A673 (cell line): ENCODE measurements at regions not wholly inside any gene's neighbourhood (a gene's known extent, or its start where the extent isn't known, plus 50 kb on each side); places are given as distances from the start of the nearest gene placed in this dataset.

Experiments
- BruUV-seq: library from RNA; stranded (reverse); fragments of 400-500 nt; replicated peaks from 2 replicates; lab custom pipeline; 2021; lab: Mats Ljungman, UMichigan
- CTCF ChIA-PET: fragments of 300-600 bp; sonication (Branson Sonifier 250); formaldehyde crosslinking; loops from one replicate; lab custom pipeline; 2022; ENCODE audit warnings: antibody characterized with exemption; lab: Charles Lee
- POLR2A ChIA-PET: fragments of 300-600 bp; sonication (Branson Sonifier 250); formaldehyde crosslinking; loops from one replicate; lab custom pipeline; 2022; ENCODE audit warnings: antibody characterized with exemption; ENCODE audit not compliant: low non-redundant PET; lab: Charles Lee
- DNase-seq: peaks from one replicate; pipeline ENCODE4 v3.0.0-alpha.2; 2015; ENCODE audit warnings: low spot score
- H3K27ac ChIP-seq: fragments of 200-600 bp; sonication (generic); 2 replicates; pipeline ENCODE4 v1.5.1; 2016; ENCODE audit warnings: mixed run types, low read depth, mild to moderate bottlenecking, mixed read lengths, antibody characterized with exemption, low read length; ENCODE audit not compliant: poor library complexity, severe bottlenecking
- H3K27me3 ChIP-seq: fragments of 200-600 bp; sonication (generic); replicated peaks from 2 replicates; pipeline ENCODE4 v1.6.1; 2017; ENCODE audit warnings: mixed run types, low read depth, mild to moderate bottlenecking, mixed read lengths, antibody characterized with exemption, low read length; ENCODE audit not compliant: insufficient read depth, poor library complexity
- H3K36me3 ChIP-seq: fragments of 200-600 bp; sonication (generic); 2 replicates; pipeline ENCODE4 v1.6.1; 2016; ENCODE audit warnings: mixed run types, mild to moderate bottlenecking, mixed read lengths, antibody characterized with exemption, low read length; ENCODE audit not compliant: insufficient read depth, poor library complexity, severe bottlenecking
- H3K4me1 ChIP-seq: fragments of 200-600 bp; sonication (generic); 2 replicates; pipeline ENCODE4 v1.6.1; 2017; ENCODE audit warnings: mixed run types, mild to moderate bottlenecking, mixed read lengths, antibody characterized with exemption, low read length; ENCODE audit not compliant: insufficient read depth, poor library complexity, severe bottlenecking
- H3K4me3 ChIP-seq: fragments of 200-600 bp; sonication (generic); 2 replicates; pipeline ENCODE4 v1.5.1; 2016; ENCODE audit warnings: low read depth, mixed run types, mild to moderate bottlenecking, mixed read lengths, low read length; ENCODE audit not compliant: poor library complexity, severe bottlenecking
- H3K9me3 ChIP-seq: fragments of 200-600 bp; sonication (generic); 2 replicates; pipeline ENCODE4 v1.6.1; 2016; ENCODE audit warnings: mixed run types, low read depth, mild to moderate bottlenecking, mixed read lengths, antibody characterized with exemption, low read length; ENCODE audit not compliant: poor library complexity, severe bottlenecking
- EZH2 ChIP-seq: fragments of 200-600 bp; sonication (generic); IDR thresholded peaks from 2 replicates; pipeline ENCODE4 v1.6.1; 2017; ENCODE audit warnings: borderline replicate concordance, low read depth, mild to moderate bottlenecking, mixed read lengths, antibody characterized with exemption, low read length; ENCODE audit not compliant: poor library complexity, severe bottlenecking
- intact Hi-C: fragments of 100-400 bp; cut with micrococcal nuclease; formaldehyde crosslinking; loops from one replicate; pipeline ENCODE4 v1.10.0; 2022; ENCODE audit not compliant: unreplicated experiment
- TF ChIP-seq, protein P1 (sequence below): fragments of 300-800, 200-600 bp; sonication (generic); conservative IDR thresholded peaks from 2 replicates; pipeline ENCODE4 v1.5.1; 2017; ENCODE audit warnings: low read depth, mild to moderate bottlenecking, antibody characterized with exemption, low read length, moderate library complexity, mixed read lengths

DNA sequence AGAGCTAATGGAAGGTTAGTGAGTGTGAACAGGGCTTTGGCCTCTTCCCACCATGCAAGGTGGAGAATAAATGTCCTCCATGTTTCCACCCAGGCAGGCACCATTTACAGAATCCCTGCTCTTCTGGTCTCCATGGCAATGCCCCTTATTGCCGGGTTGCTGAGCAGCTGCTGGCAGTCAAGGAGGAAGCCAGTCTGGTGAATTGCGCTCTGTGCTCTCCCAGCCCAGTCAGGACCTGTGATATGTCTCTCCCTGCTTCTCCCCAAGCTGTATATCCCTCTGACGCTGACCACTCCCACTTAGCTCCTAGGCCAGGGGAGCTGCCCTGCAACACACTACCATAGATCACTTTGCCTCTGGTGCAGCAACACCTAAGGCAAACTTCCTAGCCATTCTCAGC lies 402.1 kb upstream of the ERCC4 start:
- no peak overlapping the region for H3K27ac ChIP-seq
- no peak for DNase-seq
- TF ChIP-seq EZH2: no peak
- TF ChIP-seq, protein P1, sequence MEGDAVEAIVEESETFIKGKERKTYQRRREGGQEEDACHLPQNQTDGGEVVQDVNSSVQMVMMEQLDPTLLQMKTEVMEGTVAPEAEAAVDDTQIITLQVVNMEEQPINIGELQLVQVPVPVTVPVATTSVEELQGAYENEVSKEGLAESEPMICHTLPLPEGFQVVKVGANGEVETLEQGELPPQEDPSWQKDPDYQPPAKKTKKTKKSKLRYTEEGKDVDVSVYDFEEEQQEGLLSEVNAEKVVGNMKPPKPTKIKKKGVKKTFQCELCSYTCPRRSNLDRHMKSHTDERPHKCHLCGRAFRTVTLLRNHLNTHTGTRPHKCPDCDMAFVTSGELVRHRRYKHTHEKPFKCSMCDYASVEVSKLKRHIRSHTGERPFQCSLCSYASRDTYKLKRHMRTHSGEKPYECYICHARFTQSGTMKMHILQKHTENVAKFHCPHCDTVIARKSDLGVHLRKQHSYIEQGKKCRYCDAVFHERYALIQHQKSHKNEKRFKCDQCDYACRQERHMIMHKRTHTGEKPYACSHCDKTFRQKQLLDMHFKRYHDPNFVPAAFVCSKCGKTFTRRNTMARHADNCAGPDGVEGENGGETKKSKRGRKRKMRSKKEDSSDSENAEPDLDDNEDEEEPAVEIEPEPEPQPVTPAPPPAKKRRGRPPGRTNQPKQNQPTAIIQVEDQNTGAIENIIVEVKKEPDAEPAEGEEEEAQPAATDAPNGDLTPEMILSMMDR: no peak
- POLR2A ChIA-PET: no interaction called here
- intact Hi-C loops: no loop called here
- no peaks in the 10 kb centered on the region for H3K36me3 ChIP-seq
- peaks cover 11% of the 10 kb centered on the region for H3K9me3 ChIP-seq
- no peak overlapping the region for H3K4me3 ChIP-seq
- H3K4me1 ChIP-seq: no peaks in the 10 kb centered on the region
- no TSS peak for BruUV-seq
- H3K27me3 ChIP-seq: no peaks in the 10 kb centered on the region
- CTCF ChIA-PET: no interaction called here

DNA sequence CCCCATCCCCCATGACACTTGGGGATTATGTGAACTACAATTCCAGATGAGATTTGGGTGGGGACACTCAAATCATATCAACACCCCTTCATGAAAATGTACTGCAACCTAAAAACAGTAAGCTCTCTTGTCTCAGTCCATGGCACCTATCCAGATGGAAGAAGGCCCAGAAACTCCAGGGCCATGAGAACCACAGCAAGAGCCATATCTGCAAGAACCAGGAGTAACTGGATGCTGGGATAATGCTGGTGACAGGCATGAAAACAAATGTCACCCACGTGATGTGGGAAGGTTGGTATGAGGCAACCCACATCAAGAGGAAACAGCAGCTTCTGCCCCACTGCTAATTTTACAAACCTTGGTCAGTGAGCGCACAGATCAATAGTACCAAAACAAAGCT lies 400.1 kb upstream of the ERCC4 start:
- TF ChIP-seq, protein P1: no peak
- TF ChIP-seq EZH2: no peak
- CTCF ChIA-PET: no interaction called here
- Histone ChIP-seq H3K27ac (no peak overlapping the region), H3K4me1 (no peaks in the 10 kb centered on the region), H3K4me3 (no peak overlapping the region), H3K36me3 (no peaks in the 10 kb centered on the region), H3K27me3 (no peaks in the 10 kb centered on the region), H3K9me3 (peaks cover 4% of the 10 kb centered on the region)
- intact Hi-C loops: no loop called here
- DNase-seq: no peak
- POLR2A ChIA-PET: no interaction called here
- BruUV-seq: no TSS peak

DNA sequence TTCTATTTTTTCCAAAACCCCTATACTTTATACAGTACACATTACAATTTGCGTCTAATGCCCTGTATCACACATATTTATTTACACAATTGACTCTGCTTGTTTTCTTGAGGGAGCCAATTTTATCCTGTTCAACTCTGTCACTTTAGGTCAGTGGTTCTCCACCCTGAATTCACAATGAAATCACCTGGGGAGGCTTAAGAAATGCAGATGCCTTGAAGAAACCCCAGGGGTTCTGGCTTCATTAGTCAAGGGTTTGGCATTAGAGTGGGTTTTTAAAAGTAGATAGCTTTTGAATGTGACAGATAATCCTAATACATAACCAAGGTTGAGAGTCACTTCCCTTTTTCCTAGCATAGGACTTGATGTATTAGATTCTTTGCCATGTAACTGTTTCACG lies 398.6 kb upstream of the ERCC4 start:
- ChIA-PET POLR2A (no interaction called here), CTCF (no interaction called here)
- DNase-seq: no peak
- intact Hi-C loops: no loop called here
- Histone ChIP-seq H3K27me3 (no peaks in the 10 kb centered on the region), H3K4me3 (no peak overlapping the region), H3K4me1 (no peaks in the 10 kb centered on the region), H3K9me3 (no peaks in the 10 kb centered on the region), H3K36me3 (no peaks in the 10 kb centered on the region), H3K27ac (no peak overlapping the region)
- TF ChIP-seq, protein P1: no peak
- BruUV-seq: no TSS peak
